MCF 10A (cell line): ENCODE measurements at regions not wholly inside any gene's neighbourhood (a gene's known extent, or its start where the extent isn't known, plus 50 kb on each side); places are given as distances from the start of the nearest gene placed in this dataset.

Experiments used
- BruUV-seq: library from RNA; stranded (reverse); fragments of 400-500 nt; replicated peaks from 2 replicates; lab custom pipeline; 2021; lab: Mats Ljungman, UMichigan
- CTCF ChIA-PET: fragments of 300-600 bp; sonication (Branson Sonifier 250); formaldehyde crosslinking; extraction: SDS; loops from one replicate; lab custom pipeline; 2021; ENCODE audit warnings: antibody characterized with exemption, inconsistent platforms; lab: Yijun Ruan, JAX
- POLR2A ChIA-PET: fragments of 300-600, 350-650 bp; sonication (Branson Sonifier 250); formaldehyde crosslinking; extraction: SDS; loops from one replicate; lab custom pipeline; 2020; ENCODE audit warnings: antibody characterized with exemption, inconsistent platforms; lab: Yijun Ruan, JAX
- DNase-seq: peaks from one replicate; pipeline ENCODE4 v3.0.0-alpha.2; 2018; ENCODE audit not compliant: unreplicated experiment
- H3K27ac Mint-ChIP-seq: one replicate; pipeline ENCODE4 v1.8.0; 2022; ENCODE audit warnings: mild to moderate bottlenecking, low read depth, mixed read lengths; ENCODE audit not compliant: unreplicated experiment
- H3K27me3 Mint-ChIP-seq: one replicate; pipeline ENCODE4 v1.8.0; 2022; ENCODE audit warnings: mixed read lengths; ENCODE audit not compliant: insufficient read depth, unreplicated experiment
- H3K36me3 Mint-ChIP-seq: one replicate; pipeline ENCODE4 v1.8.0; 2022; ENCODE audit warnings: mild to moderate bottlenecking, moderate library complexity, mixed read lengths; ENCODE audit not compliant: insufficient read depth, unreplicated experiment
- H3K4me1 Mint-ChIP-seq: one replicate; pipeline ENCODE4 v1.8.0; 2022; ENCODE audit warnings: mixed read lengths; ENCODE audit not compliant: insufficient read depth, unreplicated experiment
- H3K4me3 Mint-ChIP-seq: one replicate; pipeline ENCODE4 v1.8.0; 2022; ENCODE audit warnings: mild to moderate bottlenecking, moderate library complexity, mixed read lengths; ENCODE audit not compliant: unreplicated experiment
- H3K9me3 Mint-ChIP-seq: one replicate; pipeline ENCODE4 v1.8.0; 2022; ENCODE audit warnings: mixed read lengths; ENCODE audit not compliant: unreplicated experiment
- intact Hi-C: fragments of 100-400 bp; cut with micrococcal nuclease; formaldehyde crosslinking; loops from 2 replicates; pipeline ENCODE4 v1.14.1; 2022
- TF ChIP-seq, protein P1 (sequence below): fragments of 200-600 bp; IDR thresholded peaks from one replicate; pipeline ENCODE4 v1.8.0; 2022; ENCODE audit warnings: antibody characterized with exemption, mild to moderate bottlenecking; ENCODE audit not compliant: unreplicated experiment

DNA sequence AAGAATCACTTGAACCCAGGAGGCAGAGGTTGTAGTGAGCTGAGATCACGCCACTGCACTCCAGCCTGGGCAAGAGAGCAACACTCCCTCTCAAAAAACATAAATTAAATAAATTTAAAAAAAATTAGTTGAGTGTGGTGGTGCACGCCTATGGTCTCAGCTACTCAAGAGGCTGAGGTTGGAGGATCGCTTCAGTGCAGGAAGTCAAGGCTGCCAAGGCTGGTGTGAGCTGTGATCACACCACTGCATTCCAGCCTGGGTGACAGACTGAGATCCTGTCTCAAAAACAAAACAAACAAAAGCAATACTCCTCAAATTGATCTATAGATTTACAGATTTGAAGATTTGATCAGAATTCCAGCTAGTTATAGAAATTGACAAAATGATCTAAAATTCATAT, 92.7 kb upstream of the RESF1 start:
- TF ChIP-seq, protein P1, sequence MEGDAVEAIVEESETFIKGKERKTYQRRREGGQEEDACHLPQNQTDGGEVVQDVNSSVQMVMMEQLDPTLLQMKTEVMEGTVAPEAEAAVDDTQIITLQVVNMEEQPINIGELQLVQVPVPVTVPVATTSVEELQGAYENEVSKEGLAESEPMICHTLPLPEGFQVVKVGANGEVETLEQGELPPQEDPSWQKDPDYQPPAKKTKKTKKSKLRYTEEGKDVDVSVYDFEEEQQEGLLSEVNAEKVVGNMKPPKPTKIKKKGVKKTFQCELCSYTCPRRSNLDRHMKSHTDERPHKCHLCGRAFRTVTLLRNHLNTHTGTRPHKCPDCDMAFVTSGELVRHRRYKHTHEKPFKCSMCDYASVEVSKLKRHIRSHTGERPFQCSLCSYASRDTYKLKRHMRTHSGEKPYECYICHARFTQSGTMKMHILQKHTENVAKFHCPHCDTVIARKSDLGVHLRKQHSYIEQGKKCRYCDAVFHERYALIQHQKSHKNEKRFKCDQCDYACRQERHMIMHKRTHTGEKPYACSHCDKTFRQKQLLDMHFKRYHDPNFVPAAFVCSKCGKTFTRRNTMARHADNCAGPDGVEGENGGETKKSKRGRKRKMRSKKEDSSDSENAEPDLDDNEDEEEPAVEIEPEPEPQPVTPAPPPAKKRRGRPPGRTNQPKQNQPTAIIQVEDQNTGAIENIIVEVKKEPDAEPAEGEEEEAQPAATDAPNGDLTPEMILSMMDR: no peak
- Mint-ChIP-seq H3K4me3 (no peak overlapping the region), H3K36me3 (no peaks in the 10 kb centered on the region), H3K27ac (no peak overlapping the region), H3K27me3 (no peaks in the 10 kb centered on the region), H3K4me1 (peaks cover 6% of the 10 kb centered on the region), H3K9me3 (no peaks in the 10 kb centered on the region)
- DNase-seq: no peak
- POLR2A ChIA-PET: no interaction called here
- intact Hi-C loops: no loop called here
- CTCF ChIA-PET: interaction anchor here (0.5 kb wide), 1 partner anchor 191 kb away, joined by 3 read pairs; no protein-coding TSS in a partner anchor
- BruUV-seq: no TSS peak

DNA sequence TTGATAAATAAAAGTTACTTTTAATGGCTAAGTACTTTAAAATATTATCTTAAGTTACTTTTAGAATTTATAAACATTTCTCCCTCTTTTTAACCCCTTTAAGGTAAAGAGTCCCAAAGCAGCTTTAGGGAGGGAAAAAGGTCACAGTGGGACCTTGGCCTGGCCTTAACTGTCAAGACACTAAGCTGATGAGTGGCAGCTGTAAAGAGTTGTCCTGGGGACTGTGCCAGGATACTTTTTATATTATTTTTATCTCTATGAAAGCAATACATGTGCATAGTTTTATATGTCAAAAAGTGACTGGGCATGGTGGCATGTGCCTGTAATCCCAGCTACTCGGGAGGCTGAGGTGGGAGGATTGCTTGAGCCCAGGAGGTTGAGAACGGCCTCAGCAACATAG, 94.2 kb upstream of the RESF1 start:
- no peak overlapping the region for H3K27ac Mint-ChIP-seq
- intact Hi-C loops: no loop called here
- no peak for DNase-seq
- ChIA-PET POLR2A (no interaction called here), CTCF (no interaction called here)
- H3K9me3 Mint-ChIP-seq: no peaks in the 10 kb centered on the region
- TF ChIP-seq, protein P1: no peak
- no TSS peak for BruUV-seq
- H3K36me3 Mint-ChIP-seq: no peaks in the 10 kb centered on the region
- no peak overlapping the region for H3K4me3 Mint-ChIP-seq
- no peaks in the 10 kb centered on the region for H3K27me3 Mint-ChIP-seq
- H3K4me1 Mint-ChIP-seq: peaks cover 6% of the 10 kb centered on the region

DNA sequence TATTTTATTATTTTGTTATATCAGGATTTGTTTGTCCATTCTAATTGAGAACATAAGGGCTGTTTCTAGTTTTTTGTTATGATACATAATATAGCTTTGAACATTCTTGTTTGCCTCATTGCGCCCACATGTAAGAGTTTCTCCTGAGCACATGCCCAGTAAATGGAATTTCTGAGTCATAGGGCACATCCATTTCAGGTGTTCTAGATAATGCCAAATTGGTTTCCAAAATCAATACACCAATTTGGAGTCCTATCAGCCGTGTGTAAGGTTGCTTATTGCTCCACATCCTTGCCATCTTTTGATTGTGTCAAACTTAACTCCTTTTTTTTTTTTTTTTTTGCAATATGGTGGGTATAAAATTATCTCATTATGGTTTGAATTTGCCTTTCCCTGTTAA, 97.9 kb upstream of the RESF1 start:
- Mint-ChIP-seq H3K4me3 (no peak overlapping the region), H3K9me3 (no peaks in the 10 kb centered on the region), H3K27me3 (no peaks in the 10 kb centered on the region), H3K36me3 (peaks cover 4% of the 10 kb centered on the region), H3K27ac (no peak overlapping the region), H3K4me1 (no peaks in the 10 kb centered on the region)
- no TSS peak for BruUV-seq
- CTCF ChIA-PET: no interaction called here
- POLR2A ChIA-PET: no interaction called here
- TF ChIP-seq, protein P1: no peak
- intact Hi-C loops: no loop called here
- no peak for DNase-seq

DNA sequence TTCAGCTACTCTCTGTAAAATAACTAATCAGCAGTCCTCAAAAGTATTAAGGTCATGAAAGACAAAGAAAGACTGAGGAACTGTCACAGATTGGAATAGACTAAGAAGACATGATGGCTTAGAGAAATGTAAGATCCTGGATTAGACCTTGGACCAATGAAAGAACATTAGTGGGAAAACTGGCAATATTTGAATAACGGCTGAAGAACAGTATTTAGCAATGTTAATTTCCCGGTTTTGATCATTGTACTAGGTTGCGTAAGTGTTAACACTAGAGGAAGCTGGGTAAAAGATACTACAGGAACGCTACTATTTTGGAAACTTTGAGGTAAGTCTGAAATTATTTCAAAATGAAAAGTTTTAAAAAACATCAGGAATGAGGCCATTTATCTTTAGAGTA, 98.8 kb upstream of the RESF1 start:
- Mint-ChIP-seq H3K36me3 (peaks cover 4% of the 10 kb centered on the region), H3K4me3 (no peak overlapping the region), H3K27ac (no peak overlapping the region), H3K27me3 (no peaks in the 10 kb centered on the region), H3K9me3 (no peaks in the 10 kb centered on the region), H3K4me1 (no peaks in the 10 kb centered on the region)
- DNase-seq: no peak
- CTCF ChIA-PET: no interaction called here
- no TSS peak for BruUV-seq
- TF ChIP-seq, protein P1: no peak
- intact Hi-C loops: no loop called here
- POLR2A ChIA-PET: interaction anchor here (0.9 kb wide), 1 partner anchor 13 kb away, joined by 3 read pairs; no protein-coding TSS in a partner anchor
